ENCODE measurements at regions not wholly inside any gene's neighbourhood (a gene's known extent, or its start where the extent isn't known, plus 50 kb on each side); places are given as distances from the start of the nearest gene placed in this dataset.

- TF ChIP-seq CTCF (IDR thresholded peaks at IDR 0.05) (no peak), POLR2AphosphoS5 (IDR thresholded peaks at IDR 0.05; ENCODE audit: insufficient read depth in 1 of 2, low read depth in 1 of 2) (no peak)
These were observed 95.1 kb upstream of the CNTNAP4 start for GRCh38 chr16:76182041-76182635.
